SU-DHL-6 (cell line): ENCODE measurements at regions not wholly inside any gene's neighbourhood (a gene's known extent, or its start where the extent isn't known, plus 50 kb on each side); places are given as distances from the start of the nearest gene placed in this dataset.

Experiments
- EZH2phosphoT487 ChIP-seq: fragments of 200-600 bp; sonication (generic), shearing (Covaris generic); conservative IDR thresholded peaks from 2 replicates; pipeline ENCODE4 v1.6.1; 2018; ENCODE audit warnings: mild to moderate bottlenecking, antibody characterized with exemption, low read length, moderate library complexity, mixed read lengths
- TF ChIP-seq, protein P1 (sequence below): fragments of 200-600 bp; sonication (generic); IDR thresholded peaks from one replicate; pipeline ENCODE4 v1.5.1; 2017; ENCODE audit warnings: antibody characterized with exemption, mild to moderate bottlenecking, low read length, moderate library complexity; ENCODE audit not compliant: insufficient read depth, poor library complexity, severe bottlenecking

DNA sequence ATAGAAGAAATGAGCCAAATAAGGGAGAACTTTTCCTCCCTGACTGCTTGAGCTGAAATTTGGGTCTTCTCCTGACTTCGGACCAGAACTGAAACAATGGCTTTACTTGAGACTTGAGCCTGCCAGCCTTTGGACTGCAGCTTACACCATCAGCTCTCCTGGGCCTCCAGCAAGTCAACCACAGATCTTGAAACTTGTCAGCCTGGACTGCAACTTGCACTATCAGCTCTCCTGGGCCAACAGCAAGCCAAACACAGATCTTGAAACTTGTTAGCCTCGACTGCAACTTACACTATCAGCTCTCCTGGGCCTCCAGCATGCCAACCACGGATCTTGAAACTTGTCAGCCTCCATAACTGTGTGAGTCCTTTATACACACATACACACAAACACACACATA, 425.9 kb upstream of the PCDH7 start:
- TF ChIP-seq, protein P1, sequence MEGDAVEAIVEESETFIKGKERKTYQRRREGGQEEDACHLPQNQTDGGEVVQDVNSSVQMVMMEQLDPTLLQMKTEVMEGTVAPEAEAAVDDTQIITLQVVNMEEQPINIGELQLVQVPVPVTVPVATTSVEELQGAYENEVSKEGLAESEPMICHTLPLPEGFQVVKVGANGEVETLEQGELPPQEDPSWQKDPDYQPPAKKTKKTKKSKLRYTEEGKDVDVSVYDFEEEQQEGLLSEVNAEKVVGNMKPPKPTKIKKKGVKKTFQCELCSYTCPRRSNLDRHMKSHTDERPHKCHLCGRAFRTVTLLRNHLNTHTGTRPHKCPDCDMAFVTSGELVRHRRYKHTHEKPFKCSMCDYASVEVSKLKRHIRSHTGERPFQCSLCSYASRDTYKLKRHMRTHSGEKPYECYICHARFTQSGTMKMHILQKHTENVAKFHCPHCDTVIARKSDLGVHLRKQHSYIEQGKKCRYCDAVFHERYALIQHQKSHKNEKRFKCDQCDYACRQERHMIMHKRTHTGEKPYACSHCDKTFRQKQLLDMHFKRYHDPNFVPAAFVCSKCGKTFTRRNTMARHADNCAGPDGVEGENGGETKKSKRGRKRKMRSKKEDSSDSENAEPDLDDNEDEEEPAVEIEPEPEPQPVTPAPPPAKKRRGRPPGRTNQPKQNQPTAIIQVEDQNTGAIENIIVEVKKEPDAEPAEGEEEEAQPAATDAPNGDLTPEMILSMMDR, result no peak
- TF ChIP-seq EZH2phosphoT487, result no peak
